Left renal cortex interstitium (tissue), 4 donors: ENCODE measurements at regions not wholly inside any gene's neighbourhood (a gene's known extent, or its start where the extent isn't known, plus 50 kb on each side); places are given as distances from the start of the nearest gene placed in this dataset.

Source experiments
- DNase-seq, 4 donors: peaks; one replicate each; pipeline ENCODE4 v3.0.0-alpha.2; 2013; ENCODE audit warnings: low read depth in 4 of 4, low spot score in 2 of 4, missing footprints in 1 of 4

- DNase-seq, result no peak
Measured at GRCh38 chr5:160918386-160918785, 66.4 kb upstream of the ATP10B start.

GRCh38 chr5:160906090-160906489, 54.1 kb upstream of the ATP10B start:
- no peak for DNase-seq

GRCh38 chr5:160905285-160905684, 53.3 kb upstream of the ATP10B start:
- DNase-seq, result no peak

- DNase-seq, result no peak
Measured at GRCh38 chr5:160904591-160904990, 52.6 kb upstream of the ATP10B start.

GRCh38 chr5:160903551-160903950, 51.5 kb upstream of the ATP10B start:
- DNase-seq, result no peak

GRCh38 chr5:160903076-160903475, 51.1 kb upstream of the ATP10B start:
- DNase-seq, result no peak
